Astrocyte of the spinal cord (primary cell): ENCODE measurements at regions not wholly inside any gene's neighbourhood (a gene's known extent, or its start where the extent isn't known, plus 50 kb on each side); places are given as distances from the start of the nearest gene placed in this dataset.

ENCODE experiments used
- DNase-seq: peaks from one replicate; pipeline ENCODE4 v3.0.0; 2011; ENCODE audit warnings: low read depth, low spot score
- H3K4me3 ChIP-seq: 2 replicates; pipeline ENCODE4 v1.5.1; 2011; ENCODE audit warnings: low read depth, mild to moderate bottlenecking, low read length, moderate library complexity
- CTCF ChIP-seq: IDR thresholded peaks from 2 replicates; pipeline ENCODE4 v1.5.1; 2012; ENCODE audit warnings: low read depth, mild to moderate bottlenecking, low read length, inconsistent platforms
- in situ Hi-C: cut with HindIII; loops from 2 replicates; pipeline ENCODE4 v1.10.0; 2017; ENCODE audit warnings: low sequenced_read_pairs

GRCh38 chr3:44175070-44175469 is 66.6 kb upstream of the TOPAZ1 start:
- DNase-seq, result no peak
- in situ Hi-C loops, result no loop called here
- no peak overlapping the region for H3K4me3 ChIP-seq
- TF ChIP-seq CTCF, result no peak

GRCh38 chr3:44179246-44179645 is 62.4 kb upstream of the TOPAZ1 start:
- DNase-seq, result no peak
- TF ChIP-seq CTCF, result no peak
- in situ Hi-C loops, result no loop called here
- H3K4me3 ChIP-seq, result no peak overlapping the region

- DNase-seq, result no peak
- no peak overlapping the region for H3K4me3 ChIP-seq
- in situ Hi-C loops, result no loop called here
- TF ChIP-seq CTCF, result no peak
These were observed 57.2 kb upstream of the TOPAZ1 start for GRCh38 chr3:44184319-44184953.

- TF ChIP-seq CTCF, result no peak
- in situ Hi-C loops, result no loop called here
- DNase-seq, result no peak
- no peak overlapping the region for H3K4me3 ChIP-seq
These were observed 56.2 kb upstream of the TOPAZ1 start for GRCh38 chr3:44185396-44185915.

- H3K4me3 ChIP-seq, result no peak overlapping the region
- TF ChIP-seq CTCF, result no peak
- DNase-seq, result no peak
- in situ Hi-C loops, result no loop called here
These were observed 55.5 kb upstream of the TOPAZ1 start for GRCh38 chr3:44186111-44186672.

GRCh38 chr3:44186712-44187111 is 55.0 kb upstream of the TOPAZ1 start:
- no peak for DNase-seq
- no peak overlapping the region for H3K4me3 ChIP-seq
- in situ Hi-C loops, result no loop called here
- no peak for TF ChIP-seq CTCF
